GM15510 (cell line): ENCODE measurements at regions not wholly inside any gene's neighbourhood (a gene's known extent, or its start where the extent isn't known, plus 50 kb on each side); places are given as distances from the start of the nearest gene placed in this dataset.

ENCODE experiments used
- POLR2A ChIP-seq: IDR thresholded peaks from 3 replicates; pipeline ENCODE4 v1.6.1; 2011; ENCODE audit warnings: borderline replicate concordance; ENCODE audit not compliant: insufficient read length; ENCODE audit errors: extremely low read depth

DNA sequence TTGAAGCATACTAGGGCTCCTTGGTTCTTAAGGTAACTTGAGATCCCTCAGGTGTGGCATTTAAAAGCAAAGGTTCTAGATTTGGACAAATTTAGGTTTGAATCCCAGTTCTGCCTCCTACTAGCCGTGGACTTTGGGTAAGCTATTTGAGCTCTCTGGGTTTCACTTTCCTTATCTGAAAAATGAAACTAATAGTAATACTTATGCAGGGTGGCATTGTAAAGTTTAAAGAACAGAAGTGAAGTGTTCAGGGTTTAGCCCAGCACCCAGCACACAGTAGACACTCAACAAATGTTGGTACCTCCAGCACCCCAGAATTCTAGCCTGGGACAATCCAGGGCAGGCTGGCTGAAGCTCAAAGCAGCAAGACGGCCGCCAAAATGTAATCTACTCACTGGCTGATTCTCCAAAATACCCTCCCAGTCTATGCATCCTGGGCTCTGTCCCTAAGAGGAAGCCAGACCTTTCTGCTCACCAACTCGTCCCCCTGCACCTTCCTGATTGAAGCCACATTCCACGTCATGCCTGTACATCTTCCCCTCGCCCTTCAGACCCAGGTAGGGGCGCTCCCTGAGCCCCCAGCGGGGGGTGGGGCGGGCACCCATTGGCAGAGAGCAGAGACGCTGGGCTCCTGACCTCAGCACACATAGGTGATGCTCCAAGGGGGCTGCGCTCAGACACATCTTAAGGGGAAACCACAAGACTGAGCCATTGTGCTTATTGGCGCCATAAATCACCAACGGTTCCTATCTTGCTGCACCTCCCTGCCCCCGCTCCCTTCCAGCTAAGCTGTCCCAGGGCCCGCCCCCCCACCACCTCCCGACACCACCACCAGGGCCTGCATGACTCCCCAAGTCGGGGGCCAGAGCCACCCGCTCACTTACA, 160.6 kb downstream of the BCOR start:
- TF ChIP-seq POLR2A = no peak

GRCh38 chrX:39938466-39938865, 159.3 kb downstream of the BCOR start:
- no peak for TF ChIP-seq POLR2A

GRCh38 chrX:39939678-39940077, 158.1 kb downstream of the BCOR start:
- TF ChIP-seq POLR2A = no peak

DNA sequence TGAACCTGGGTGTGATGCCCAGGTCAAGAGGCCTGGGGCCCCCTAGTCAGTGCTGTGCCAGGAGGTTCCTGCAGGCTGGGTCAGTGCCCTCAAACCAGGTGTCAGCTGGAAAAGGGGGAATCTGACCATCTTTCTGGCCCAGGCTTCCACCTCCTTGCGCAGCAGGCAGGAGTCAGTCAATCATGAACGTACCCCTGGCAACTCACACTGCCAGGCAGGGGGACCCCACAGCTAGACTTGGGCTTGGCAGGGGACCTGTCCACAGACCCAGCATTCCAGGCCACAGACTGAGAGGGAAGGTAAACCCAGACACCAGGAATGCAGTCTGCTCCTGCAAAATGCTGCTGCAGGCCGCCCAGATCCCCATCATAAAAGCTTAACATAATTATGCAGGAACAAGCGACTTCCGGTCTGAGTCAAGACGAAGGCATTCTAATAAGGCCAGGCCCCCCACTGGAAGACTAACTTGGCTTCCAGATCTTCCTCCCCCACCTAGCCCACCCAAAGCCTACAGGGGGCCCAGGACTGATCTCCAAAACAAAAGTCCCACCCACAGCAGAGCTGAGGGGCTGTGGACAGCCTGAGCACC, 156.3 kb downstream of the BCOR start:
- no peak for TF ChIP-seq POLR2A

- TF ChIP-seq POLR2A = no peak
These were observed 153.3 kb downstream of the BCOR start for GRCh38 chrX:39944416-39944815.

DNA sequence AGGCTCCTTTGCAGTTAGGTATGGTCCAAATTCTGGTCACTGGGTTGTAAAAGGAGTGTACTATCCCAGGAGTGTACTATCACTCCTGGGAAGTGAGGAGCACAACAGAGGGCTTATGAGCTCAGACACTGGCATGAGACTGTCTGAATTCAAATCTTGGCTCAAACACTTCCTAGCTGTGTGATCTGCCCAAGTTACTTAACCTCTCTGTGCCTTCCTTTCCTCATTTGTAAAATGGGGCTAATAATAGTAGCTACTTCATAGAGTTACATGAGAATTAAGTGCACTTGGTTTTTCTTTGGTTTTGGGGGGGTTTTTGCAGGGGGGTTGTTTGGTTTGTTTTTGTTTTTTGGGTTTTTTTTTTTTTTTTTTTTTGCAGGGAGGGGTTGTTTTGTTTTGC, 152.0 kb downstream of the BCOR start:
- no peak for TF ChIP-seq POLR2A

GRCh38 chrX:39946822-39947221, 150.9 kb downstream of the BCOR start:
- no peak for TF ChIP-seq POLR2A

GRCh38 chrX:39948582-39948981, 149.2 kb downstream of the BCOR start:
- TF ChIP-seq POLR2A = no peak

DNA sequence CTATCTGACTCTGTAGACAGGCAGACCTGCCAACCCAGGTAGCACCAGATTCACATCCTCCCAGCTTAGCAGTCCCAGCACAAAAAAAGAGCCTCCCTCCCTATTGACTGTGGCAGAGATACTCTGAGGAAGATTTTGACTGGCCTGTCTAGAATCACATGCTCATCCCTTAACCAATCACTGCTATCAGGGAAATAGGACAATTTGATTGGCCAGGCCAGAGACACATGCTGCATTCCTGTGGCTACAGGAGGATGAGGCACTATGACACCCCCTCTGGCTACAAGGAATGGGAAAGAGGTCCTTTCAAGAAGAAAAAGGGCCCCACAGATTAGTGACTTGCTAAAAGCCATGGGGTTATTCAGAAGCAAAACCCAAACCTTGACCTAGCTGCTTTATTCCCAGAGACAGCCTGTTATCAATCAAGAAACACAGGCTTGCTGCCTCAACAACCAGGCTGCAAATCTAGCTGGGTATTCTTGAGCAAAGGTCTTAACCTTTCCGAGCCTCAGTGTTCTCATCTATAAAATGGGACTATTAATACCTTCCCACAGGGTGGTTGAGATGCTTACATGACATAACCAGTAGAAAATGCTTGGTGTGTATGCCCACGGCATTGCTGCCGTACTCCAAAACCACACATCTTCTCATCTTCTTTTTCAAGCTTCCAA, 147.6 kb downstream of the BCOR start:
- TF ChIP-seq POLR2A = no peak

DNA sequence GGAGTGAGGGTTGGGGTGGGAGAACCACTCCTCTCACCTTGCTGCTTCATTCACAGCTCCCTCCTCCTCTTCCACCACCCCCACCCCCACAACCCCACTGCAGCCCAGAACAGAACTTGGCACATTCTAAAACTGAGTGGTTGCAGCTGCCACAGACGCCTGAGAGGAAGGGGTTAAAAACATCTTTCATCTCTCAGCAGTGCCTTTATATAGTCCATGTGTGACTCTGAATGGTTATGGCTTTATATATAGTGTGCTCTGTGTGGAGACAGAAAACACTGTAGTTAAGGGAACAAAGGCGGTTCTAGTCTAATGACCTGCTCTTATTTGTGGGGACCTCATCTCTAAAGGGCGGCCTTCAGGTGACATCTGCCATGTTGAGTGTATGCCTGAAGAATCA, 144.8 kb downstream of the BCOR start:
- TF ChIP-seq POLR2A = no peak

DNA sequence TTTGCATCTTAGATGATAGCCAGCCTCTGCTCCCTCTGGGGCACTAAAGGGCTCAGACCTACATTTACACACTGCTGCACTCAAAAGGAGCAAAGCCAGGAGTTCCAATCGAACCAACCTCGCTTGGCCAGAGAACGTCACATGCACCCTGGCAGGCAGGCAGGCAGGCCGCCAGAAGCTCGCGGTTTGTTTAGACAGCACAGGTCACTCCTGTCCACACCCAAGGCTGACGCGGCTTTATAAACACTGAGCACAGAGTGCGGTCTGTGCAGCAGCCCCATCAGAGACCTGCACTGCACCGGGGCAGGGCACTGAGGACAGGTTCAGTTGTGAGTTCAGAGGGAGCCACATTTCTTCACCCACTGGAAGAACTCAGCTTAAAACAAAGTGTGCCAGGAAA, 143.9 kb downstream of the BCOR start:
- TF ChIP-seq POLR2A = no peak

DNA sequence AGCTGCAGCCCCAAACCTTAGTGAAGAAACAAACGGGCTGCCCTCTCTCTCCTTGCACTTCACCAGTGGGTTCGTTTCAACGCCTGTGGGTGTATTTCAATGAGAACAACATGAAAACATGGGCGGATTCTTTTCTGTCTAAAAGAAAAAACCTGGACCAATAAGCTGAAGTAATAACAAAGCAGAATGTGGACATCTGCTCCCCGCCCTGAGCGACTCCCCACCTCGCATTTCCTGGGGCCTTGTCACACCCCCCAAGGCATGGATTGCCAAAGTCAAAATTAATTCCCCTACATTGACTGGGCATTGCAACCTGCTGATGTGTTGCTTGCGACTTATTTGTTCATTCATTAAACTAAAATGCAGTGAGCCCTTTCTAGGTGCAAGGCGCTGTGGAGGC, 142.9 kb downstream of the BCOR start:
- no peak for TF ChIP-seq POLR2A

DNA sequence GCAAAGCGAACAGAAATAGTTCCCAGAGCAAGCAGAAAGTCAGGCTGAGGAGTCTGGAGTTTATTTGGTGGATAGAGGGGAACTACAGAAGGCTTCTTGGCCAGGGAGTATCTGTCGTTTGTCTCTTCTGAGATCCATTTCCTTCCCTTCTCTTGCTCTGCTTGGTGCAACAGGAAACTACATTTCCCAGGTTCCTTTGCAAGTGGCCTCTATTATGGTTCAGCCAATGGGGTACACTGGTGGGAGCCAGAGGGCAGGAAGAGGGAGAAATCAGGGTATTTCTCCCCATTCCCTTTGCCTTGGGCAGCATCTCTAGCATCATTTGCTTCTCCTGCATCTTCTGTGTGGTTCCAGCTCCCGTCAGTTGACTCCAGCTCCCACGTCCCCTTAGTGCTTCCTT, 142.1 kb downstream of the BCOR start:
- TF ChIP-seq POLR2A = no peak

GRCh38 chrX:39956803-39957394, 140.9 kb downstream of the BCOR start:
- TF ChIP-seq POLR2A = no peak
